GM23338 (cell line): ENCODE measurements at regions not wholly inside any gene's neighbourhood (a gene's known extent, or its start where the extent isn't known, plus 50 kb on each side); places are given as distances from the start of the nearest gene placed in this dataset.

ENCODE experiments used
- EZH2 ChIP-seq: fragments of 200-600 bp; sonication (generic); IDR thresholded peaks from one replicate; pipeline ENCODE4 v1.8.0; 2017; ENCODE audit warnings: antibody characterized with exemption, mild to moderate bottlenecking, low read depth; ENCODE audit not compliant: unreplicated experiment
- JUNB ChIP-seq: IDR thresholded peaks from one replicate; pipeline ENCODE4 v1.6.1; 2016; ENCODE audit warnings: antibody characterized with exemption; ENCODE audit not compliant: unreplicated experiment
- ZNF331 ChIP-seq: fragments of 250-450 bp; sonication (Bioruptor Pico); IDR thresholded peaks from 2 replicates; pipeline ENCODE4 v1.5.0; 2020; ENCODE audit warnings: low read depth, mild to moderate bottlenecking, moderate library complexity
- TF ChIP-seq, protein P1 (sequence below), 2 experiments: fragments of 200-600 bp in 1 of 2; sonication (generic) in 1 of 2; conservative IDR thresholded peaks; 2 replicates each; pipeline versions ENCODE4 v1.5.1 to v1.6.1; 2016 to 2017; ENCODE audit warnings: antibody characterized with exemption in 2 of 2, low read depth in 2 of 2, mild to moderate bottlenecking in 2 of 2, moderate library complexity in 1 of 2
- TF ChIP-seq, protein P2 (sequence below): fragments of 250-450 bp; sonication (Bioruptor Pico); IDR thresholded peaks from 2 replicates; pipeline ENCODE4 v1.5.0; 2020; ENCODE audit warnings: mild to moderate bottlenecking, moderate library complexity
- TF ChIP-seq, protein P3 (sequence below): IDR thresholded peaks from one replicate; pipeline ENCODE4 v1.6.1; 2018; ENCODE audit warnings: antibody characterized with exemption; ENCODE audit not compliant: unreplicated experiment

DNA sequence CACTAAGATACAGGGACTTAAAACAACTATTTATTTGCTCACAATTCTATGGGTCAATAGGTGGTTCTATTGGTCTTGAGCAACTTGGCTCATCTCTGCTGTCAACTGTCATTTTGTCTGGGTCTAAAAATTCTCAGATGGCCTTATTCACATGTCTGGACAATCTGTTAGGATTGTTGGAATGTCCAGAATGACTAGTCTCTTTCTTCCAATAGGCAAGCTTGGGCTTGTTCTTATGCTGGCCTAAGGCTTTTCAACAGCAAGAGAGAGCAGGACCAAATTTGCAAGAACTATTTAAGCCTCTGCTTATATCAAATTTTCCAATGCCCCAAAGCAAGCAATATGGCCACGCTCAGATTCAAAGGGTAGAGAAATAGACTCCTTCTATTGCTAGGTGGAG, 240.9 kb downstream of the KIF2B start:
- TF ChIP-seq, protein P1, sequence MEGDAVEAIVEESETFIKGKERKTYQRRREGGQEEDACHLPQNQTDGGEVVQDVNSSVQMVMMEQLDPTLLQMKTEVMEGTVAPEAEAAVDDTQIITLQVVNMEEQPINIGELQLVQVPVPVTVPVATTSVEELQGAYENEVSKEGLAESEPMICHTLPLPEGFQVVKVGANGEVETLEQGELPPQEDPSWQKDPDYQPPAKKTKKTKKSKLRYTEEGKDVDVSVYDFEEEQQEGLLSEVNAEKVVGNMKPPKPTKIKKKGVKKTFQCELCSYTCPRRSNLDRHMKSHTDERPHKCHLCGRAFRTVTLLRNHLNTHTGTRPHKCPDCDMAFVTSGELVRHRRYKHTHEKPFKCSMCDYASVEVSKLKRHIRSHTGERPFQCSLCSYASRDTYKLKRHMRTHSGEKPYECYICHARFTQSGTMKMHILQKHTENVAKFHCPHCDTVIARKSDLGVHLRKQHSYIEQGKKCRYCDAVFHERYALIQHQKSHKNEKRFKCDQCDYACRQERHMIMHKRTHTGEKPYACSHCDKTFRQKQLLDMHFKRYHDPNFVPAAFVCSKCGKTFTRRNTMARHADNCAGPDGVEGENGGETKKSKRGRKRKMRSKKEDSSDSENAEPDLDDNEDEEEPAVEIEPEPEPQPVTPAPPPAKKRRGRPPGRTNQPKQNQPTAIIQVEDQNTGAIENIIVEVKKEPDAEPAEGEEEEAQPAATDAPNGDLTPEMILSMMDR (conservative IDR thresholded peaks at IDR 0.05; ENCODE audit: low read depth in 2 of 2), result no peak
- TF ChIP-seq EZH2 (no peak), JUNB (no peak), ZNF331 (CRISPR knock-in tag) (no peak)
- TF ChIP-seq, protein P2, sequence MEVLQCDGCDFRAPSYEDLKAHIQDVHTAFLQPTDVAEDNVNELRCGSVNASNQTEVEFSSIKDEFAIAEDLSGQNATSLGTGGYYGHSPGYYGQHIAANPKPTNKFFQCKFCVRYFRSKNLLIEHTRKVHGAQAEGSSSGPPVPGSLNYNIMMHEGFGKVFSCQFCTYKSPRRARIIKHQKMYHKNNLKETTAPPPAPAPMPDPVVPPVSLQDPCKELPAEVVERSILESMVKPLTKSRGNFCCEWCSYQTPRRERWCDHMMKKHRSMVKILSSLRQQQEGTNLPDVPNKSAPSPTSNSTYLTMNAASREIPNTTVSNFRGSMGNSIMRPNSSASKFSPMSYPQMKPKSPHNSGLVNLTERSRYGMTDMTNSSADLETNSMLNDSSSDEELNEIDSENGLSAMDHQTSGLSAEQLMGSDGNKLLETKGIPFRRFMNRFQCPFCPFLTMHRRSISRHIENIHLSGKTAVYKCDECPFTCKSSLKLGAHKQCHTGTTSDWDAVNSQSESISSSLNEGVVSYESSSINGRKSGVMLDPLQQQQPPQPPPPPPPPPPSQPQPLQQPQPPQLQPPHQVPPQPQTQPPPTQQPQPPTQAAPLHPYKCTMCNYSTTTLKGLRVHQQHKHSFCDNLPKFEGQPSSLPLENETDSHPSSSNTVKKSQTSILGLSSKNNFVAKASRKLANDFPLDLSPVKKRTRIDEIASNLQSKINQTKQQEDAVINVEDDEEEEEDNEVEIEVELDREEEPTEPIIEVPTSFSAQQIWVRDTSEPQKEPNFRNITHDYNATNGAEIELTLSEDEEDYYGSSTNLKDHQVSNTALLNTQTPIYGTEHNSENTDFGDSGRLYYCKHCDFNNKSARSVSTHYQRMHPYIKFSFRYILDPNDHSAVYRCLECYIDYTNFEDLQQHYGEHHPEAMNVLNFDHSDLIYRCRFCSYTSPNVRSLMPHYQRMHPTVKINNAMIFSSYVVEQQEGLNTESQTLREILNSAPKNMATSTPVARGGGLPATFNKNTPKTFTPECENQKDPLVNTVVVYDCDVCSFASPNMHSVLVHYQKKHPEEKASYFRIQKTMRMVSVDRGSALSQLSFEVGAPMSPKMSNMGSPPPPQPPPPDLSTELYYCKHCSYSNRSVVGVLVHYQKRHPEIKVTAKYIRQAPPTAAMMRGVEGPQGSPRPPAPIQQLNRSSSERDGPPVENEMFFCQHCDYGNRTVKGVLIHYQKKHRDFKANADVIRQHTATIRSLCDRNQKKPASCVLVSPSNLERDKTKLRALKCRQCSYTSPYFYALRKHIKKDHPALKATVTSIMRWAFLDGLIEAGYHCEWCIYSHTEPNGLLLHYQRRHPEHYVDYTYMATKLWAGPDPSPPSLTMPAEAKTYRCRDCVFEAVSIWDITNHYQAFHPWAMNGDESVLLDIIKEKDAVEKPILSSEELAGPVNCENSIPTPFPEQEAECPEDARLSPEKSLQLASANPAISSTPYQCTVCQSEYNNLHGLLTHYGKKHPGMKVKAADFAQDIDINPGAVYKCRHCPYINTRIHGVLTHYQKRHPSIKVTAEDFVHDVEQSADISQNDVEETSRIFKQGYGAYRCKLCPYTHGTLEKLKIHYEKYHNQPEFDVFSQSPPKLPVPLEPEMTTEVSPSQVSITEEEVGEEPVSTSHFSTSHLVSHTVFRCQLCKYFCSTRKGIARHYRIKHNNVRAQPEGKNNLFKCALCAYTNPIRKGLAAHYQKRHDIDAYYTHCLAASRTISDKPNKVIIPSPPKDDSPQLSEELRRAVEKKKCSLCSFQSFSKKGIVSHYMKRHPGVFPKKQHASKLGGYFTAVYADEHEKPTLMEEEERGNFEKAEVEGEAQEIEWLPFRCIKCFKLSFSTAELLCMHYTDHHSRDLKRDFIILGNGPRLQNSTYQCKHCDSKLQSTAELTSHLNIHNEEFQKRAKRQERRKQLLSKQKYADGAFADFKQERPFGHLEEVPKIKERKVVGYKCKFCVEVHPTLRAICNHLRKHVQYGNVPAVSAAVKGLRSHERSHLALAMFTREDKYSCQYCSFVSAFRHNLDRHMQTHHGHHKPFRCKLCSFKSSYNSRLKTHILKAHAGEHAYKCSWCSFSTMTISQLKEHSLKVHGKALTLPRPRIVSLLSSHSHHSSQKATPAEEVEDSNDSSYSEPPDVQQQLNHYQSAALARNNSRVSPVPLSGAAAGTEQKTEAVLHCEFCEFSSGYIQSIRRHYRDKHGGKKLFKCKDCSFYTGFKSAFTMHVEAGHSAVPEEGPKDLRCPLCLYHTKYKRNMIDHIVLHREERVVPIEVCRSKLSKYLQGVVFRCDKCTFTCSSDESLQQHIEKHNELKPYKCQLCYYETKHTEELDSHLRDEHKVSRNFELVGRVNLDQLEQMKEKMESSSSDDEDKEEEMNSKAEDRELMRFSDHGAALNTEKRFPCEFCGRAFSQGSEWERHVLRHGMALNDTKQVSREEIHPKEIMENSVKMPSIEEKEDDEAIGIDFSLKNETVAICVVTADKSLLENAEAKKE (CRISPR knock-in tag), result no peak
- TF ChIP-seq, protein P3, sequence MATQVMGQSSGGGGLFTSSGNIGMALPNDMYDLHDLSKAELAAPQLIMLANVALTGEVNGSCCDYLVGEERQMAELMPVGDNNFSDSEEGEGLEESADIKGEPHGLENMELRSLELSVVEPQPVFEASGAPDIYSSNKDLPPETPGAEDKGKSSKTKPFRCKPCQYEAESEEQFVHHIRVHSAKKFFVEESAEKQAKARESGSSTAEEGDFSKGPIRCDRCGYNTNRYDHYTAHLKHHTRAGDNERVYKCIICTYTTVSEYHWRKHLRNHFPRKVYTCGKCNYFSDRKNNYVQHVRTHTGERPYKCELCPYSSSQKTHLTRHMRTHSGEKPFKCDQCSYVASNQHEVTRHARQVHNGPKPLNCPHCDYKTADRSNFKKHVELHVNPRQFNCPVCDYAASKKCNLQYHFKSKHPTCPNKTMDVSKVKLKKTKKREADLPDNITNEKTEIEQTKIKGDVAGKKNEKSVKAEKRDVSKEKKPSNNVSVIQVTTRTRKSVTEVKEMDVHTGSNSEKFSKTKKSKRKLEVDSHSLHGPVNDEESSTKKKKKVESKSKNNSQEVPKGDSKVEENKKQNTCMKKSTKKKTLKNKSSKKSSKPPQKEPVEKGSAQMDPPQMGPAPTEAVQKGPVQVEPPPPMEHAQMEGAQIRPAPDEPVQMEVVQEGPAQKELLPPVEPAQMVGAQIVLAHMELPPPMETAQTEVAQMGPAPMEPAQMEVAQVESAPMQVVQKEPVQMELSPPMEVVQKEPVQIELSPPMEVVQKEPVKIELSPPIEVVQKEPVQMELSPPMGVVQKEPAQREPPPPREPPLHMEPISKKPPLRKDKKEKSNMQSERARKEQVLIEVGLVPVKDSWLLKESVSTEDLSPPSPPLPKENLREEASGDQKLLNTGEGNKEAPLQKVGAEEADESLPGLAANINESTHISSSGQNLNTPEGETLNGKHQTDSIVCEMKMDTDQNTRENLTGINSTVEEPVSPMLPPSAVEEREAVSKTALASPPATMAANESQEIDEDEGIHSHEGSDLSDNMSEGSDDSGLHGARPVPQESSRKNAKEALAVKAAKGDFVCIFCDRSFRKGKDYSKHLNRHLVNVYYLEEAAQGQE, result no peak
